CD4-positive, alpha-beta T cell treated with Interleukin-10 for 1 hour (primary cell): ENCODE measurements at regions not wholly inside any gene's neighbourhood (a gene's known extent, or its start where the extent isn't known, plus 50 kb on each side); places are given as distances from the start of the nearest gene placed in this dataset.
"Not testable (repeated sequence)": the region's sequence is repeated elsewhere in the genome, so short reads cannot be mapped to it uniquely, and the experiment has no call there.

Source experiments
- DNase-seq: peaks from one replicate; pipeline ENCODE4 v3.0.0-alpha.2; 2020

DNA sequence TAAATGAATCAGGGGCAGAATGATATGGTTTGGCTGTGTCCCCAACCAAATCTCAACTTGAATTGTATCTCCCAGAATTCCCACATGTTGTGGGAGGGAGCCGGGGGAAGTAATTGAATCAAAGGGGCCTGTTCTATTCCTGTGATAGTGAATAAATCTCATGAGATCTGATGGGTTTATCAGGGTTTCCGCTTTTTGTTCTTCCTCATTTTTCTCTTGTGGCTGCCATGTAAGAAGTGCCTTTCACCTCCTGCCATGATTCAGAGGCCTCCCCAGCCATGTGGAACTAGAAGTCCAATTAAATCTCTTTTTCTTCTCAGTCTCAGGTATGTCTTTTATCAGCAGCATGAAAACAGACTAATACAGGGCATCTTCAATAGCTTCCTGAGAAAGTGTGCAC lies 107.0 kb downstream of the OTUD1 start:
- DNase-seq, result not testable (repeated sequence)

DNA sequence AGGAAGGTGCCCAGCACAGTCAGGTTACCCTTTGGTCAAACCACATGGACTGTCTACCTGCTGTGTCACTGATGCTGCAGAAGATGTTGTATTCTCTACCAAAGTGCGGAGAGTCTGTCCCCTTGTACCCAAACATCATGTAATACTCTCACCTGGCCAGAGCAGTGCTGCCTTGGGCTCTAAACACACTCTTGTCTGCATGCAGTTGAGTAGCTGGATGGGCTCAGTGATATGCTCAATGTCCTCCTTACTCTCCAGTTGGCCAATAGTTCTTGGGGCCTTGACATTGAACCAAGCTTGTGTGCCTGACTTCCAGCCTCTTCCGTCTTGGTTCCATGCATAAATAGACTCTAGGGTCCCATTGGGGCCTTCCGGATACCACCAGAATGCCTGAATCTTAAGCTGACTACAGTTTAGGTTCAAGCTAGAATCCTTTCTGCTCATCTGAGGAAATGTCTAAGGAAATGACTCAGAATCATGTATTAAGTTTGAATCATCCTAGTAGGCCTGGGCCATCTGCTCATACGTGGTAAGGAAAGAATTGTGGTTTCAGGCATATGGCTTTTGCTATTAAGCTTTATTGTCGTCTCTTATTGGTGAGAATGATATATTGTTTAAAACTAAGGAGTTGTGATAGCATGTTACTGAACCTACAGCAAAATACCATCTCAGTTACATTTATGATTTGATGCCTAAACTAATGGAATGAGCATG lies 118.0 kb downstream of the OTUD1 start:
- DNase-seq, result no peak

DNA sequence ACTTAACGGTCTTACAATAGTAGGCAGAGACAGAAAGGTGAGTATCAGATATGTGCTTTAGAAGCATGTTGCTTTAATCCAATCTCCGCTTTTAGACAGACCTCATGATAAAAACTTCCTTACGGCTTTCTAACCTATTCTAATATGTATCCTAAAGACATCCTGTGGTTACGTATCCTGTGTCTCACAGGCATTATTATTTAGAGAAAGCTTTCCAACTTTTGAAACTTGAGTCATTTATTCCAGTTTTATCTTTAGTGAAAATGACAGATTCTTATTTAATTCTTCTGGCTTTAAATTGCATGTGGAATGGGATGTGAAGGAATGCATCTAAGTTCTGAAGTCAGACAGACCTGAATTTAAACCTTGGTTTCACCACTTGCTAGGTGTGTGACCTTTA lies 118.9 kb downstream of the OTUD1 start:
- DNase-seq, result no peak

DNA sequence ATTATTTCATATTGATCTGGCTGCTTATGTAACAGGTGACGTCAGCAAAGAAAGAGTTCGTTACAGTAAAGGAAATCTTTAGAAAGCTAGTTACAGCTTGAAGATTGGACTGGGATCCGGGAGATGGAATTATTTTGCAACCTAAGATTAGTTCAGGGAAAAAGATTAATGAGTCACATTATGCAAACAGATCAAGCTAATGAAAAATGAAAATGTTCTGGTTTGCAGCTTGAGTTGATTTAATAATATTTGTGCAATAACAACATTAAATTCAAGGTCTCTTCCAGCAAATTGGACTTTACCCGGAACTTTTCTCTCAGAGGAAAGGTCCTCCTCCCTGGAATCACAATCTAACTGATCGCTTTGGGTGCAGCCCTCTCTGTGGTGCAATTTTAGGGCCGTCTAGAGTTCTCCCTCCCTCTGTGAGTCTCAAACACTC lies 119.5 kb downstream of the OTUD1 start:
- DNase-seq, result no peak

DNA sequence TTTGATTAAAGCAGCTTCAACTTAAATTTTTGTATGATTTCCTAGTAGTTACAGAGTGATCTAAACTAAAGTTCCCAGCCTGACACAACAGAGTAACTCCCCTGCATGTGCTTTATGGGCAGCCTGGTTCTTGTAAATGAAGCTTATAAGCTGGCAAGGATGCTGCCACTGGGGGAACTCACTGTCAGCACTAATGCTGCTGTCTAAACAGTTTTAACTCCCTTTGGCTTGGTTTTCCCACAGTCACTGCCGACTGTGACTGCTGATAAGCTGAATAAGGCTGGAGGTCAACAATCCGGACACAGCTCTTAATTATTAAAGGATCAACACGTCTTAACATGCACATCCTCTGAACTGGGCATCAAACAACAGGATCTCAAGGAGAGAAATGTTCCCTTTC lies 130.1 kb downstream of the OTUD1 start:
- no peak for DNase-seq

DNA sequence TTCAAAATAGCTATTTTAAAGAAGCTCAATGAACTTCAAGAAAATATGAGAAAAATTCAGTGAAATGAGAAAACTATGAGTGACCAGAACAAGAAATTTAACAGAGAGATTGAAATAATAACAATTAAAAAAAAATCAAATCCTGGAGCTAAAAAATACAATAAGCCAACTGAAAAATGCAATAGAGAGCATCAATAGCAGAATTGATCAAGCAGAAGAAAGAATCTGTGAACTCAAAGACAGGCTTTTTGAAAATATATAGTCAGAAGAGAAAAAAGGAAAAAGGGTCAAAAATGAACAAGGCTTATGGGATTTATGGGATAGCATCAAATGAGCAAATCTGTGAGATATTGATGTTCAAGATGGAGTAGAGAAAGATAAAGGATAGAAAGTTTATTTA lies 133.0 kb downstream of the OTUD1 start:
- no peak for DNase-seq

DNA sequence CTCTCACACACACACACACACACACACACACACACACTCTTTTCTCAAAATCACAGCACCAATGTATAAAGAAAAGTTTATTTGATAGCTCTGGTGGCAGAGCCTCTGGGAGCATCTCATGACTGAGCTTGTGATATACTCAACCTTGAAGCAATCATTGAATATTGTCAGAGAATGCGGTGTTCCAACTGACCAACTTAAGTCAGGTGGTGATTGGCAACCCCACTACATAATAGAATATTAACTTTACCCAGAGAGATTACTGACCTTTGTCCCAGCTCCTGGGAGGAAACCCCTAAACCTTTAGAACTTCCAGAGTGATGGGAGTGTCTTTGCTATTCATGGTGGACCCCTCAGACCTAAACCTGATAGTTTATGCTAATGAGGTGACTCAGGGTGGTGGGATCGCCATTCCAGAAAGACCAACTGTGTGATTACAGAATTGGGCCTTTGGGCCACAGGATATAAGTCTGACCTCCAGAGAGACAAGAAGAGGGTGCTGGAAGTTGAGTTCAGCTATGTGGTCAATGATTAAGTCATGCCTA lies 143.1 kb downstream of the OTUD1 start:
- DNase-seq, result no peak

DNA sequence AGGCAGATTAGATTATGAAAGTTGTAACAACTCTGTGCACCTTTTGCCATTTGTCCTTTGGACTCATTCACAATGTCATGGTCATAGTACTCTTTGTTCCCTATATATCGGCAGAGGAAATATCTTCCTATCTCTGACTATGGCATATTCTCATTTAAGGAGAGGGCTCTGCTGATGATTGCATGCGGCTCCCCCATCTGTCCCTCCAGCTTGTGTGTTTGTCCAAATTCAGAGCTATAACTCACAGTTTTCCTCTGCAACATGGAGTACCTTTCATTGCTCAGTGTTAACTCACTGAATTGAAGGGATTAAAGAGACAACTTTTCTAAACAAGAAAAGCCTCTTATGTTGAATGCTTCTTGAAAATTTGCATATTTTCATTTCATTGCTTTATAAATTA lies 145.5 kb downstream of the OTUD1 start:
- DNase-seq, result no peak

DNA sequence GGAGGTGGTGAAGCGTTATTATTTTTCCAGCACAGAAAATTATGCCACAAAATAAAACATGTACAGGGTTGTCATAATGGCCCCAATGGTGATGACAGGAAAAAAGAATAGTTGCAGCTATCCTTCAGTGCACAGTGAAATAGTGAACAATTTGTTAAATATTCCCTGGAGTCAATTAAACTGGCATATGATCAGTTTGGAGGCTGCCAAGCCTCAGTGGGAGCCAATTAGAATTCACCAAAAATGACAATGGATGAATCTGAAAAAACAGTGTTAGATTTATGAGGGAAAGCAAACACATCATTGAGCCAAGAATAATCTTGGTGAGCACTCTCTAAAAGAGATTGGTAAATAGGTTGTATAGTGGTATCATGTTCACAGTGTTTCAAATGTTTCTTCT lies 146.3 kb downstream of the OTUD1 start:
- DNase-seq, result no peak

DNA sequence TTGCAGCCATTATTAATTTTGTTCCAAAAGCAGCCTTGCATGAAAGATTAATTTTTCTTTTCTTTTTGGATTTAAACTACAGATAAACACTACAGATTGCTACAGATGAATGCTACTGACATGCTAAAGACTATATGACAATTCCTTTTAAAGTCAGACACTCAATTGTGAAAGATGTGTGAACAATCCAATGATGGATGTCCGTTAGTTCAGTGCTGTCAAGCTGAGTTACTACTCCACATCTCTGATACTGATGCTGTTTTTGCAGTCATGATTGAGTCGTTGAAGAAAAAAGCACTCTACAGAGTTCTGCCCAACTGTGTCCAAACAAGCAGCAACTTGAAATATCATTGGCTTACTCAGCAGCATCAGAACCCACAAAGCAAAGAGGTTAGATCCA lies 146.8 kb downstream of the OTUD1 start:
- no peak for DNase-seq

DNA sequence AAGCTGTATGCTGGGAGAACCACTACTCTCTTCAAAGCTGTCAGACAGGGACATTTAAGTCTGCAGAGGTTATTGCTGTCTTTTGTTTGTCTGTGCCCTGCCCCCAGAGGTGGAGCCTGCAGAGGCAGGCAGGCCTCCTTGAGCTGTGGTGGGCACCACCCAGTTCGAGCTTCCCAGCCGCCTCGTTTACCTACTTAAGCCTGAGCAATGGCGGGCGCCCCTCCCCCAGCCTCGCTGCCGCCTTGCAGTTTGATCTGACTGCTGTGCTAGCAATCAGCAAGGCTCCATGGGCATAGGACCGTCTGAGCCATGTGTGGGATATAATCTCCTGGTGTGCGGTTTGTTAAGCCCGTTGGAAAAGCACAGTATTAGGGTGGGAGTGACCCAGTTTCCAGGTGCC lies 156.4 kb downstream of the OTUD1 start:
- DNase-seq, result not testable (repeated sequence)

DNA sequence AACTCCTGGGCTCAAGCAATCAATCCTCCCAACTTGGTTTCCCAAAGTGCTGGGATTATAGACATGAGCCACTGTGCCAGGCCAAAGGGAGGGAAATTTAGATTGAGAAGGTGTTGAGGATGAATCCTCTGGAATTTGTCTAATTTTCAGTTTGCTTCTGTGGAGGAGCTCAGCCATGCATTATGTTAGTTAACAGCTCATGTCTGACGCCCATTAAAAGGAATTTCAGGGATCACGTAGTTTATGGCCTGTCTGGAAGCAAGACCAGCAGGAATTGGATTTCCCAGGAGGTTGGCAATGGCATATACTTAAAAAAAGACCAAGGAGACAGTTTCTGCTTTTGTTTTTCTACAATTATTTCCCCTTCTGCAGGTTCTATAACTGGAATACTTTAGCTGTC lies 165.7 kb downstream of the OTUD1 start:
- no peak for DNase-seq

DNA sequence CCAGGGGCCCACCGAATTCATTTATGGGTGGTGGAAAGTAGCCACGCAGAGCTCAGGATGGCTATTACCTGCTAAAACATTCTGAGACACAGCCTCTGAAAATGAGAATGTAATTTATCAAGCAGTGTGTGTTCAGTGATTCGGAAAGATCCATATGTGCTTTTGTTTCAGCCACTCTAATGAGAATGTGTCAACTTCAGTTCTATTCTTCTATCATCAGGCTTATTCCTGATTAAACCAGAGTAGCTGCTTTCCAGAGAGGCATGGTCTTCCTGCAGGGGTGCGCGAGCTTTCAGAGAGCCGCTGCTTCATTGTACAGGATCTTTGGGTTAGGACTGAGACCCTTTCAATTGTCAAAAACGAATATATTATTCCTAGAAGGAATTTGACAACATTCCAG lies 167.6 kb downstream of the OTUD1 start:
- no peak for DNase-seq

DNA sequence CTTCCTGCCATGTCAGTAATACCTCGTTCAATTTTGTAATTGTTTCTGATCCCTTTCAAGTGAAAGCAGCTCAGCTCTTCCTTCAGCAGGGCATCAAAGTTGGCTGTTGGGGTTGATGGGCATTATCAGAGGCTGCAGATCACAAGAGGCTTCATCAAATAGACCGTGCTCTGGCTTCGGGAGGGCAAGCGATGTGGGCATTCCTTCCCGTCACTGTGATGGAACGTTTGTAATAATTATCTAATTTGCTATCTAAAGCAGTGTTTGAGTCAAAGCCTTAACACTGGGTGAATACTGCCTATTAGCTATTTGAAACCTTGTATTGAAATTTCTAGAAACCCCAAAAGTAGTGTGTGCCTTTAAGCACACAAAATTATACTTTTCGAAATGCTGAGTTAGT lies 170.1 kb downstream of the OTUD1 start:
- DNase-seq, result no peak

DNA sequence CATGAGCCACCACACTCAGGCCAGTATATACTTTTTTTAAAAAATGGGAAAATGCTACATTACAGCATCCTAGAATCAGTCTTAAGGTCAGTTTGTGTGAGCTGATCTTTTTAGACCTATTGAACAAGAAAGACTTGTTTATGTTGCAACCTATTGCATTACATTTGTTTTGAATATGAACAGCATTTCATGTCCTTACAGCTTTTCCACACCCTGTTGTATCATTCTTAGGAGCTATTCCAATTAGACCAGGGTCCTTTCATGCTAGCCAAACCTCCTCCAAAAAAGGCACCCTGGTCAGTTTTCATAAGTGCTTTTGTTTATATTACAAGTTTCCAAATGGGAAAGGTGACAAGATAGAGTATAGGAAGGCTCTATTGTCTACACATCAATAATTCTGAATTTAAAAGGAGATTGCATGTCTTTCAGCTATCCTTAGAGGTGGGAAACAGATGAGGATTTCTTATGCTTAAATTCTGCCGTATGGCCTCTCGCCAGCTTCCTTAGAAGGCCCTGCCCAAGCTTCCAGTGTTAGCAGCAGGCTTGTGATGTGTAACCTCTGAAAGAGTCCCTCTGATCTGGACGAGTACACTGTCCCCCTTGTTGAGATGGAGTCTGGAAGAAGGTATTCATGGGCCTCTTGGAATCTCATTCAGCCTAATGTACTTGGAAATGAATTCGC lies 171.9 kb downstream of the OTUD1 start:
- no peak for DNase-seq

DNA sequence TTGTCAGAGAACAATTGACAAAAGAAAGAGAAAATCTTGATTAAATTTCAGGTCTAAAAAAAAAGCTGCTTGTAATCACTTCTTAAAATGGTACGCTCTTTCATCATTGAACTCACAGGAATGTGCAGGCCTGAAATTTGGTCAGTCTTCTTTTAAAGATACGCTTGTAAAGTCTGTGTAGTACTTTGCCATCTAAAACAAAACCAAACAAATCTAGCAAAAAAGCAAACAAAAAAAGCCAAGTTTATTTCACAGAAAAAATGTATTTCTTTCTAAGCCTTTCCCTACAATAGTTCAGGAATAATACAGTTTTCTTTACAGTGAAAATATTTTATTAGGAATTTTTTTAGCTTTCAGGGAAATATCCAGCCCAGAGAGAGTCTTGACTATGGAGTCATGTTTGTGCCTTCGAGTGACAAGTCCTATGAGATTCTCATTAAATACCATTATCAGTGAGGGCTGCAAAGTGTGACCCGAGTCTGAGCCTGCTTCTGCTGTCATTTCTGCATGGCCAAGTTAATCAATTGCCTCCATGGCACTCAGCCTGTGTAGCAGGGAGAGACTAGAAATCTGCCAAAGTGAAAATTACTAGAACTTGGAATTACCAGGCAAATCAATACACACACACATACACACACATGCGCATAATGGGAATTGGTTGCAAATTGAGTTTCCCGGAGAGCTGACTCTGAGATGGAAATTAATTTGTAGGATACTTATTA lies 172.6 kb downstream of the OTUD1 start:
- no peak for DNase-seq

DNA sequence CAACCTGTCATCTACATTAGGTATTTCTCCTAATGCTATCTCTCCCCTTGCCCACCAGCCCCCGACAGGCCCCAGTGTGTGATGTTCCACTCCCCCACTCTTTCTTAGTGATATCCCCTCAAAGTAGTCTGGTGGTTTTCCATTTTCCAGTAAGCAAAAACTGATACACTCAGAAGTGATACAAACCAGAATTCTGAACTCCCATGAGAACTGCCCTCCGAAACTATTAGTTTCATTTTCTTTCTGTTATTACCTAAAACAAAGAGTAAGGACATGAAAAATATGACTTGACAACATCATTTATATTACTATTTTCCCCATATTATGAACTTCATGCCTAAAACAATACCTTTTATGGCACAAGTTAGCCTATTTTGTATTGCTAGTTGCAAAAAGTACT lies 175.0 kb downstream of the OTUD1 start:
- DNase-seq, result no peak

DNA sequence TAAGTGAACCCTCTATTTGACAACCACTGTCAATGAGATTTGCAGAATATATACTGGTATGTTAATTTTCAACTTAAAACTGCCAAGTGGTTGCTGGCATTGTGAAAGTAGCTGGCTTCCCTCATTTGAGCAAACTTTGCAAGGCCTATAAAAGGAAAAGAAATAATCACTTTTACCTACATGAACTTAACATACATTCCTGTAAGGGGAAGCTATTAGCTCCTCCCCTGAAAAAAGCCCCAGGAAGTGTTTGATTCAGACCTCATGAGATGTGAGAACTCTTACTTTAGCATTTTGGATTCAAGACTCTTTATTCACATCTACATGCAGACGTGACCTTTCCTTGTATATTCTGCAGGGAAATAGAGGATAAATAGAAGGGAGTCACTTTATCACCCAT lies 175.6 kb downstream of the OTUD1 start:
- no peak for DNase-seq

DNA sequence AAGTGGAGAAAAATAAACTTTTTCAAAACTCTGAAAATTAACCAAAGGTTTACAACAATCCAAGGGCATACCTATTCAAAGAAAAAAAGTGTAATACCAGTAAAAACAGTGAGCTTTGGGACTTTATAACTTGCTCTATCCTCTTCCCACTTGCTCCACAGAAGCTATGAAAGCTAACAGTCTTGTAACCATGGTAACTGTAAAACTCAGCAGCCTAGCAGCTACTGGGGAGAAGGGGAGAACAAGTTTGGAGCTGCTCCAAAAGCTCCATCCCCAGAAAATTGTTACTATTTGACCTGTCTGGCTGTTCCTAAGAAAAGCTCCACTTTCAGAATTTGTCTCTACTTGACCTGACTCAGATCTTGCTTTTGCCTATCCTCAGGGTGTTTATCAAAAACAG lies 191.5 kb downstream of the OTUD1 start:
- DNase-seq, result no peak

DNA sequence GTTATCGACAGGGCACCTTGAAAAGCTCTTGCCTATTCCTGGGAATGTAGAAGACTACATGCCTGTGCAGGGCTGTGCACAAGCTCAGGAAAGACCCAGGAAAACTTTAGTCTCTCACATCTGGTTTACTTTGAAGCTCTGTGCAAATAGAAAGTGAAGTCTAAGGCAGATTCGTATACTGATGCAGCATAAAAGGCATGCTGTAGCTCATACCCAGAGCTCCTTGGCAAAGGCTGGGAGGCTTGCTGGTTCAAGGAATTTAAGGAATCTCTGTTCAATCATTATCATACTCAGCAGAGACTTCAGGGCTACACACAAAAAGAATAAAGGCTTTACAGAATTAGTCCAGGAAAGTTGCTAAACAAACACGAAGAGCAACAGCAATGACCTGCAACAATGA lies 192.0 kb downstream of the OTUD1 start:
- no peak for DNase-seq

DNA sequence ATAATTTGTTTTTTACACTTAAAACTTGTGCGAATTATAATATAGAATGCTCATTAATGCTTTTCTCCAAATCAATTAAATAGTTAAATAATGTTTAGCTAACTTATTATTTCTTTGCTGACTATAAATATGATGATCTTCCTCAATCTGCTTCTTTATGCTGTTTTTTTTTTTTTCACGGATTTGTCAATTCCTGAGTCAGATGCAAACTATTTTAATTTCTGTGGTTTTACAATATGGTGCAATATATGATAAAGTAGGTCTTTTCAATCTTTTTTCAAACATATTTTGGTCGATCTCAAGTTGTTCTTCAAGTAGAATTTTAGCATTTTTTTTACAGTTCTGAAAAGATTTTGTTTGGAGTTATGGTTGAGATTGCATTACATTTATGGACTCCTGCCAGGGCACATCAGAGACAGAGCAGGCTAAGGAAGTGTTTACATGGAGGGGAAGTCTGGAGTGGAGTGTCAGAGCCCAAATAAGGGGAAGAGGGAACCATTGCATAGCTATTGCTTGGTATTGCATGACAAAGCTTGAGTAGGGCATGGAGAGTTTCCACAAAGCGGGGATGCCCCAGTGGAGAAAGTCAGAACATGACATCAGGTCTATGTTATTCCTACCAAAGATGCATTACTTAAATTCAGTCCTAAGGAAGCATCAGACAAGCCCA lies 204.4 kb downstream of the OTUD1 start:
- no peak for DNase-seq

DNA sequence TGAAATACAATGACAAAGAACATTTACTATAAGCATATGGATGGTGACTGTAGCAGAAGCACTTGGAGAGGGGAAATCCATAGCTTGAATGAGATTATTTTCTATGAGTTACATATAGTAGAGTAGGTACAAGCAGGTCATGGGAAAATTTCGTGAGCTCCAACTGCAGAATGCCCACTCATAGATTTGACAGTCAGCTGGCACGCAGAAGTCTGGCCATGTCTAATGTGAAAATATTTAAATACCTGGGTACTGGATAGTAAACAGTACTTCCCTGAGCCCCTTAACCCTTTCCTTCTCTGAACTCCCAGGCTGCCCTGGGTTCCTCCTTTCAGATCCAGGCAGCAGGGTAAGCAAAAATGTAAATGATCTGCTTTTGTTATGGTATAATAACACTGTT lies 209.7 kb downstream of the OTUD1 start:
- DNase-seq, result no peak

DNA sequence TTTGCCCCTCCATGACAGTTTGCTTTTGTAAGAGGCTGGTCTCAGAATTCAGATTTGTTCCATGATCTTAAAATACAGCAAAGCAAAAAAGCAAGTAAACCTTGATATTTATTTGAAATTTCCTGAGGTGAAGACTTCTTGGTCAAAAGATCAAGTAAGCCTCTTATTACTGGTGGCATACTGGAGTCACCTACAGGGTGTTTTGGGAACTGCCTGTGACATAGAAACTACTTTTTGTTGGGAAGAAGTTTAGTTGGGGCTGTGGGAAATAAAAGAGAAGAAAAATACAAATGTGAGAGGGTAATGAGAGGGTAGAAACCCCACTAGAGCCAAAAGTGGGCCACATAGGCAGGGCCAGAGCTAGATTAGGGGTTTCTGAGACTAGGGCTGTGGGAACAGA lies 217.9 kb downstream of the OTUD1 start:
- no peak for DNase-seq
